ENCODE measurements at regions not wholly inside any gene's neighbourhood (a gene's known extent, or its start where the extent isn't known, plus 50 kb on each side); places are given as distances from the start of the nearest gene placed in this dataset.

- DNase-seq (no peak), ATAC-seq (no peak)
- Histone ChIP-seq H3K27me3 (ENCODE audit: low read depth) (no peaks in the 10 kb centered on the region), H3K4me3 (no peak overlapping the region), H3K4me1 (no peaks in the 10 kb centered on the region), H3K27ac (no peak overlapping the region), H3K9me3 (no peaks in the 10 kb centered on the region), H3K36me3 (no peaks in the 10 kb centered on the region)
- intact Hi-C loops (cut with DNase I), result no loop called here
- no peak for TF ChIP-seq CTCF (IDR thresholded peaks at IDR 0.05)
These were observed 303.0 kb upstream of the FOXF1 start for GRCh38 chr16:86207350-86207749.

- Histone ChIP-seq H3K4me3 (no peak overlapping the region), H3K27ac (no peak overlapping the region), H3K4me1 (peaks cover 7% of the 10 kb centered on the region), H3K36me3 (no peaks in the 10 kb centered on the region), H3K9me3 (no peaks in the 10 kb centered on the region), H3K27me3 (ENCODE audit: low read depth) (no peaks in the 10 kb centered on the region)
- DNase-seq (no peak), ATAC-seq (no peak)
- intact Hi-C loops (cut with DNase I), result no loop called here
- TF ChIP-seq CTCF (IDR thresholded peaks at IDR 0.05), result no peak
These were observed 301.1 kb upstream of the FOXF1 start for GRCh38 chr16:86209202-86209601.

GRCh38 chr16:86210403-86211193 lies 299.7 kb upstream of the FOXF1 start:
- ATAC-seq (no peak), DNase-seq (no peak)
- H3K27me3 ChIP-seq (ENCODE audit: low read depth), result no peaks in the 10 kb centered on the region
- H3K4me1 ChIP-seq, result peaks cover 19% of the 10 kb centered on the region
- TF ChIP-seq CTCF (IDR thresholded peaks at IDR 0.05), result no peak
- no peaks in the 10 kb centered on the region for H3K36me3 ChIP-seq
- no peak overlapping the region for H3K27ac ChIP-seq
- no peak overlapping the region for H3K4me3 ChIP-seq
- no peaks in the 10 kb centered on the region for H3K9me3 ChIP-seq
- intact Hi-C loops (cut with DNase I), result no loop called here

- H3K27me3 ChIP-seq (ENCODE audit: low read depth), result no peaks in the 10 kb centered on the region
- no peaks in the 10 kb centered on the region for H3K9me3 ChIP-seq
- ATAC-seq, result no peak
- no peak overlapping the region for H3K4me3 ChIP-seq
- no peak overlapping the region for H3K27ac ChIP-seq
- H3K36me3 ChIP-seq, result no peaks in the 10 kb centered on the region
- intact Hi-C loops (cut with DNase I), result no loop called here
- peaks cover 19% of the 10 kb centered on the region for H3K4me1 ChIP-seq
- no peak for TF ChIP-seq CTCF (IDR thresholded peaks at IDR 0.05)
- no peak for DNase-seq
These were observed 299.1 kb upstream of the FOXF1 start for GRCh38 chr16:86211265-86211664.

- intact Hi-C loops (cut with DNase I), result no loop called here
- H3K27me3 ChIP-seq (ENCODE audit: low read depth), result no peaks in the 10 kb centered on the region
- H3K9me3 ChIP-seq, result no peaks in the 10 kb centered on the region
- ATAC-seq (no peak), DNase-seq (no peak)
- no peak overlapping the region for H3K27ac ChIP-seq
- no peak overlapping the region for H3K4me3 ChIP-seq
- TF ChIP-seq CTCF (IDR thresholded peaks at IDR 0.05), result no peak
- H3K36me3 ChIP-seq, result no peaks in the 10 kb centered on the region
- H3K4me1 ChIP-seq, result peaks cover 19% of the 10 kb centered on the region
These were observed 298.5 kb upstream of the FOXF1 start for GRCh38 chr16:86211800-86212199.
